HepG2 (cell line): ENCODE measurements at regions not wholly inside any gene's neighbourhood (a gene's known extent, or its start where the extent isn't known, plus 50 kb on each side); places are given as distances from the start of the nearest gene placed in this dataset.

Experiments used
- ATRX ChIP-seq: sonication (generic); formaldehyde crosslinking; IDR thresholded peaks from 2 replicates; pipeline ENCODE4 v1.4.0; 2020; ENCODE audit warnings: missing genetic modification reagents, borderline replicate concordance
- DMTF1 ChIP-seq: sonication (generic); formaldehyde crosslinking; IDR thresholded peaks from 2 replicates; pipeline ENCODE4 v1.4.0; 2020; ENCODE audit warnings: mild to moderate bottlenecking, missing genetic modification reagents
- HIC2 ChIP-seq: sonication (generic); formaldehyde crosslinking; IDR thresholded peaks from 2 replicates; pipeline ENCODE4 v1.9.0; 2022; ENCODE audit warnings: low read depth, missing genetic modification reagents
- IKZF1 ChIP-seq: fragments of 450-650 bp; IDR thresholded peaks from 2 replicates; pipeline ENCODE4 v1.7.1; 2016
- KIAA2018 ChIP-seq: sonication (generic); formaldehyde crosslinking; IDR thresholded peaks from 2 replicates; pipeline ENCODE4 v1.5.0; 2020; ENCODE audit warnings: mild to moderate bottlenecking, missing genetic modification reagents, borderline replicate concordance
- KLF11 ChIP-seq: IDR thresholded peaks from 2 replicates; pipeline ENCODE4 v1.6.1; 2016; ENCODE audit warnings: missing compliant biosample characterization
- KMT2B ChIP-seq: IDR thresholded peaks from 2 replicates; pipeline ENCODE4 v1.6.1; 2016; ENCODE audit warnings: missing genetic modification reagents, missing compliant biosample characterization
- MIER2 ChIP-seq: IDR thresholded peaks from 2 replicates; pipeline ENCODE4 v1.6.1; 2016; ENCODE audit warnings: missing biosample characterization, missing genetic modification reagents
- MTF2 ChIP-seq: sonication (generic); formaldehyde crosslinking; IDR thresholded peaks from 2 replicates; pipeline ENCODE4 v1.5.0; 2020; ENCODE audit warnings: missing genetic modification reagents, borderline replicate concordance
- MXI1 ChIP-seq: IDR thresholded peaks from 3 replicates; pipeline ENCODE4 v1.6.1; 2012; ENCODE audit warnings: low read depth, low read length, inconsistent platforms, borderline replicate concordance
- NFIC ChIP-seq: IDR thresholded peaks from 2 replicates; pipeline ENCODE4 v1.6.1; 2012; ENCODE audit warnings: mild to moderate bottlenecking, low read length, inconsistent platforms
- RARA ChIP-seq: IDR thresholded peaks from 2 replicates; pipeline ENCODE4 v1.6.1; 2016; ENCODE audit warnings: missing genetic modification reagents, missing compliant biosample characterization
- RELA ChIP-seq: sonication (generic); formaldehyde crosslinking; IDR thresholded peaks from 2 replicates; pipeline ENCODE4 v1.4.0; 2020; ENCODE audit warnings: missing genetic modification reagents
- YEATS2 ChIP-seq: sonication (generic); formaldehyde crosslinking; IDR thresholded peaks from 2 replicates; pipeline ENCODE4 v1.4.0; 2020; ENCODE audit warnings: missing genetic modification reagents, borderline replicate concordance
- ZBTB21 ChIP-seq: sonication (generic); formaldehyde crosslinking; IDR thresholded peaks from 2 replicates; pipeline ENCODE4 v1.4.0; 2020; ENCODE audit warnings: missing genetic modification reagents
- ZBTB38 ChIP-seq: sonication (generic); formaldehyde crosslinking; IDR thresholded peaks from 2 replicates; pipeline ENCODE4 v1.5.1; 2020; ENCODE audit warnings: mild to moderate bottlenecking, missing genetic modification reagents
- ZNF556 ChIP-seq: sonication (generic); formaldehyde crosslinking; IDR thresholded peaks from 2 replicates; pipeline ENCODE4 v1.4.0; 2020; ENCODE audit warnings: mild to moderate bottlenecking, missing genetic modification reagents, borderline replicate concordance
- ZNF780A ChIP-seq: sonication (generic); formaldehyde crosslinking; IDR thresholded peaks from 2 replicates; pipeline ENCODE4 v1.8.0; 2022; ENCODE audit warnings: mild to moderate bottlenecking, missing genetic modification reagents, moderate library complexity

GRCh38 chr10:30542001-30542894, 87.3 kb downstream of the LYZL2 start (continued):
- TF ChIP-seq ZBTB38 (no peak), MIER2 (no peak; the same call in 1 of the 2 replicates), MTF2 (CRISPR knock-in tag) (peak; percentile 84; the same call in 1 of the 2 replicates), ZBTB21 (peak; percentile 63), ZNF780A (no peak), KMT2B (CRISPR knock-in tag) (peak; percentile 46), RELA (CRISPR knock-in tag) (peak; percentile 64; the same call in 1 of the 2 replicates), IKZF1 (no peak), ATRX (CRISPR knock-in tag) (no peak), HIC2 (CRISPR knock-in tag) (peak; percentile 83; the same call in 1 of the 2 replicates), ZNF556 (CRISPR knock-in tag) (no peak), KLF11 (peak; percentile 69), DMTF1 (no peak), KIAA2018 (CRISPR knock-in tag) (no peak), MXI1 (peak; percentile 51; the same call in 1 of the 3 replicates), YEATS2 (CRISPR knock-in tag) (no peak; the same call in 1 of the 2 replicates), RARA (CRISPR knock-in tag) (peak; percentile 94), NFIC (peak; percentile 95)
